ENCODE measurements at regions not wholly inside any gene's neighbourhood (a gene's known extent, or its start where the extent isn't known, plus 50 kb on each side); places are given as distances from the start of the nearest gene placed in this dataset.

DNA sequence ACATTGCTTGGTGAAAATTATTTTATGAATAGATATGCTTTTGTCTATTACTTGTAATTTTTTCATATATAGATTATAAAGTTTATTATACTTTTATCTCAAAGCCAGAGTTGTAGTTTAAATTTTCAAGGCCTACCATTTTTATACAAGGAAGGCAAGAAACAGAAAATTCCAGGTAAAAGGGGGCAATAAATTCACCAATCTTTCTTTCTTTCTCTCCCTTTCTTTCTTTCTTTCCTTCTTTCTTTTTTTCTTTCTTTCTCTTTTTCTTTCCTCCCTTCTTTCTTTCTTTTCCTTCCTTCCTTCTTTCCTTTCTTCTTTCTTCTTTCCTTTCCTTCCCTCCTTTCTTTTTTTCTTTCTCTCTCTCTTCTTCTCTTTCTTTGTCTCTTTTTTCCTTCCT lies 529.4 kb downstream of the PCDH17 start:
- TF ChIP-seq, protein P1, sequence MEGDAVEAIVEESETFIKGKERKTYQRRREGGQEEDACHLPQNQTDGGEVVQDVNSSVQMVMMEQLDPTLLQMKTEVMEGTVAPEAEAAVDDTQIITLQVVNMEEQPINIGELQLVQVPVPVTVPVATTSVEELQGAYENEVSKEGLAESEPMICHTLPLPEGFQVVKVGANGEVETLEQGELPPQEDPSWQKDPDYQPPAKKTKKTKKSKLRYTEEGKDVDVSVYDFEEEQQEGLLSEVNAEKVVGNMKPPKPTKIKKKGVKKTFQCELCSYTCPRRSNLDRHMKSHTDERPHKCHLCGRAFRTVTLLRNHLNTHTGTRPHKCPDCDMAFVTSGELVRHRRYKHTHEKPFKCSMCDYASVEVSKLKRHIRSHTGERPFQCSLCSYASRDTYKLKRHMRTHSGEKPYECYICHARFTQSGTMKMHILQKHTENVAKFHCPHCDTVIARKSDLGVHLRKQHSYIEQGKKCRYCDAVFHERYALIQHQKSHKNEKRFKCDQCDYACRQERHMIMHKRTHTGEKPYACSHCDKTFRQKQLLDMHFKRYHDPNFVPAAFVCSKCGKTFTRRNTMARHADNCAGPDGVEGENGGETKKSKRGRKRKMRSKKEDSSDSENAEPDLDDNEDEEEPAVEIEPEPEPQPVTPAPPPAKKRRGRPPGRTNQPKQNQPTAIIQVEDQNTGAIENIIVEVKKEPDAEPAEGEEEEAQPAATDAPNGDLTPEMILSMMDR (IDR thresholded peaks at IDR 0.05) = no peak
- no peak for TF ChIP-seq POLR2A (IDR thresholded peaks at IDR 0.05)

Measured in heart left ventricle (tissue), 13 donors.